ENCODE measurements at regions not wholly inside any gene's neighbourhood (a gene's known extent, or its start where the extent isn't known, plus 50 kb on each side); places are given as distances from the start of the nearest gene placed in this dataset.

GRCh38 chr7:50838675-50839377, 56.1 kb upstream of the GRB10 start:
- peaks cover 15% of the 10 kb centered on the region for H3K9me3 Mint-ChIP-seq
- peaks cover 5% of the 10 kb centered on the region; the same call in 1 of the 2 replicates for H3K27me3 Mint-ChIP-seq (ENCODE audit: low read depth)
- H3K36me3 Mint-ChIP-seq = peaks cover 7% of the 10 kb centered on the region
- TF ChIP-seq ZNF423 (CRISPR knock-in tag; IDR thresholded peaks at IDR 0.05) = no peak
- no peak for TF ChIP-seq TEAD4 (CRISPR knock-in tag; IDR thresholded peaks at IDR 0.05)
- TF ChIP-seq ESRRA (CRISPR knock-in tag; IDR thresholded peaks at IDR 0.05; ENCODE audit: borderline replicate concordance) = no peak
- ATAC-seq (no peak), DNase-seq (ENCODE audit: low spot score) (no peak)
- CTCF ChIA-PET = no interaction called here
- H3K4me1 Mint-ChIP-seq = peaks cover 7% of the 10 kb centered on the region; the same call in 1 of the 2 replicates
- no peak overlapping the region for H3K27ac Mint-ChIP-seq
- H3K4me3 Mint-ChIP-seq = no peak overlapping the region
- POLR2A ChIA-PET = no interaction called here

DNA sequence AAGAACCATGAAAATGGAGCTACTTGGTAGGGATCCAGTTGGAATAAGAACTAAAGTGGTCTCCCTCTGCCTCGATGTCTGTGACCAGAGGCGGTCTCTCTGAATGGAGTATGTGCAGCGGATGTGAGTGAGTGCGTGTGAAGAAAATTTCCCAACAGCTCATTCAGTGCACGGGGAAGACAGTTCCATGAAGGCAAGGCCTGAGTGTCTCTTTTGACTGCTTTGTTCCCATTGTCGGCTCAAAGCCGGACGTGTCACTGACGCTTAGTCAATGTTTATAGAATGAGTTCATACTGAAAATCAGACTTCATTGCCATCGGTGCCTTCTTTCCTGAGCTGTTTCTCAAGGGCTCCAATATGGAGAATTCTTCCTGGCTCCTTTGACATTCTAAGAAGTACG, 55.3 kb upstream of the GRB10 start:
- Mint-ChIP-seq H3K27ac (no peak overlapping the region), H3K4me3 (no peak overlapping the region), H3K9me3 (peaks cover 8% of the 10 kb centered on the region; the same call in 1 of the 2 replicates), H3K27me3 (ENCODE audit: low read depth) (no peaks in the 10 kb centered on the region; the same call in 1 of the 2 replicates), H3K36me3 (no peaks in the 10 kb centered on the region), H3K4me1 (peaks cover 7% of the 10 kb centered on the region; the same call in 1 of the 2 replicates)
- ATAC-seq (no peak), DNase-seq (ENCODE audit: low spot score) (no peak)
- ChIA-PET CTCF (interaction anchor here (0.5 kb wide), 1 partner anchor 516 kb away, joined by 4 read pairs; no protein-coding TSS in a partner anchor), POLR2A (no interaction called here)
- TF ChIP-seq CREM (CRISPR knock-in tag; IDR thresholded peaks at IDR 0.05) = no peak
- no peak for TF ChIP-seq ZNF121 (CRISPR knock-in tag; IDR thresholded peaks at IDR 0.05)
- TF ChIP-seq, protein P1, sequence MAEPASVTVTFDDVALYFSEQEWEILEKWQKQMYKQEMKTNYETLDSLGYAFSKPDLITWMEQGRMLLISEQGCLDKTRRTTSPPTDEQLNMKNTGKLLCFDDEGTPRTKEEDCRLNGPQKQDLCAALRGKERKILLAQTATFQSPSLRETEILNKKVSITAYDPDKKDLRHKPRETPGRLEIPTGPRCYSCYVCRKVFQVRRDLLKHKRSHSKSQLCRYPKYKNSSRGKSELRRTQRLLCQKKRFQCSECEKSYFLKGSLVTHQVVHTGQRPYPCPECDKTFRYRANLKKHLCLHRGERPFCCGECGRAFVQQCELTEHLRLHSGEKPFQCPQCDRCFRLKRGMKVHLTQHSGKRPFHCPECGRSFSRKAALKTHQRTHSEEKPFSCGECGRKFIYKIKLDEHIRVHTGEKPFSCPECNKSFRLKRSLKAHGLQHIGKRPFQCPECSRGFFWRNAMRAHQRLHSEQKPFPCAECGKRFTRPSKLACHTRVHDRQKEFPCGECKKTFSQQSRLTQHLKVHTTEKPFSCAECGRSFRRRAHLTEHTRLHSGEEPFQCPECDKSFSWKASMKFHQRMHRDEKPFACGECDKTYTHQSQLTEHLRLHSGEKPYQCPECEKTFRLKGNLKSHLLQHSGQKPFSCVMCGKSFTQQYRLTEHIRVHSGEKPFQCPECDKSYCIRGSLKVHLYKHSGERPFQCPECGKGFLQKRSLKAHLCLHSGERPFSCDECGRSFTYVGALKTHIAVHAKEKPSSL (CRISPR knock-in tag; conservative IDR thresholded peaks at IDR 0.05) = no peak
- TF ChIP-seq CREB1 (CRISPR knock-in tag; IDR thresholded peaks at IDR 0.05) = no peak
- TF ChIP-seq, protein P2, sequence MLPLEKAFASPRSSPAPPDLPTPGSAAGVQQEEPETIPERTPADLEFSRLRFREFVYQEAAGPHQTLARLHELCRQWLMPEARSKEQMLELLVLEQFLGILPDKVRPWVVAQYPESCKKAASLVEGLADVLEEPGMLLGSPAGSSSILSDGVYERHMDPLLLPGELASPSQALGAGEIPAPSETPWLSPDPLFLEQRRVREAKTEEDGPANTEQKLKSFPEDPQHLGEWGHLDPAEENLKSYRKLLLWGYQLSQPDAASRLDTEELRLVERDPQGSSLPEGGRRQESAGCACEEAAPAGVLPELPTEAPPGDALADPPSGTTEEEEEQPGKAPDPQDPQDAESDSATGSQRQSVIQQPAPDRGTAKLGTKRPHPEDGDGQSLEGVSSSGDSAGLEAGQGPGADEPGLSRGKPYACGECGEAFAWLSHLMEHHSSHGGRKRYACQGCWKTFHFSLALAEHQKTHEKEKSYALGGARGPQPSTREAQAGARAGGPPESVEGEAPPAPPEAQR (CRISPR knock-in tag; IDR thresholded peaks at IDR 0.05) = no peak
- no peak for TF ChIP-seq ZNF219 (CRISPR knock-in tag; IDR thresholded peaks at IDR 0.05; ENCODE audit: borderline replicate concordance)
- no peak for TF ChIP-seq KAT7 (CRISPR knock-in tag; IDR thresholded peaks at IDR 0.05; ENCODE audit: borderline replicate concordance)
- no peak for TF ChIP-seq IRF1 (CRISPR knock-in tag; IDR thresholded peaks at IDR 0.05)
- no peak for TF ChIP-seq HMGXB4 (CRISPR knock-in tag; IDR thresholded peaks at IDR 0.05)
- TF ChIP-seq ZNF138 (CRISPR knock-in tag; conservative IDR thresholded peaks at IDR 0.05) = no peak
- no peak for TF ChIP-seq RORB (CRISPR knock-in tag; IDR thresholded peaks at IDR 0.05)

- peaks cover 7% of the 10 kb centered on the region; the same call in 1 of the 2 replicates for H3K4me1 Mint-ChIP-seq
- H3K9me3 Mint-ChIP-seq = peaks cover 8% of the 10 kb centered on the region; the same call in 1 of the 2 replicates
- peaks cover 4% of the 10 kb centered on the region for H3K27me3 Mint-ChIP-seq (ENCODE audit: low read depth)
- no peak for DNase-seq (ENCODE audit: low spot score)
- ChIA-PET CTCF (no interaction called here), POLR2A (no interaction called here)
- no peak overlapping the region for H3K27ac Mint-ChIP-seq
- H3K36me3 Mint-ChIP-seq = no peaks in the 10 kb centered on the region
- no peak for ATAC-seq
- no peak overlapping the region for H3K4me3 Mint-ChIP-seq
- TF ChIP-seq CBFB (CRISPR knock-in tag; IDR thresholded peaks at IDR 0.05; ENCODE audit: low read depth) (no peak), FOXK1 (CRISPR knock-in tag; IDR thresholded peaks at IDR 0.05) (no peak), ELF4 (CRISPR knock-in tag; IDR thresholded peaks at IDR 0.05; ENCODE audit: low read depth) (no peak), MLX (CRISPR knock-in tag; IDR thresholded peaks at IDR 0.05) (no peak), NFATC4 (CRISPR knock-in tag; IDR thresholded peaks at IDR 0.05) (no peak), FOXJ3 (CRISPR knock-in tag; IDR thresholded peaks at IDR 0.05; ENCODE audit: borderline replicate concordance) (no peak), FOXP1 (CRISPR knock-in tag; IDR thresholded peaks at IDR 0.05; ENCODE audit: borderline replicate concordance) (no peak), ZNF232 (CRISPR knock-in tag; IDR thresholded peaks at IDR 0.05) (no peak), GABPB1 (CRISPR knock-in tag; IDR thresholded peaks at IDR 0.05) (no peak)
- TF ChIP-seq, protein P3, sequence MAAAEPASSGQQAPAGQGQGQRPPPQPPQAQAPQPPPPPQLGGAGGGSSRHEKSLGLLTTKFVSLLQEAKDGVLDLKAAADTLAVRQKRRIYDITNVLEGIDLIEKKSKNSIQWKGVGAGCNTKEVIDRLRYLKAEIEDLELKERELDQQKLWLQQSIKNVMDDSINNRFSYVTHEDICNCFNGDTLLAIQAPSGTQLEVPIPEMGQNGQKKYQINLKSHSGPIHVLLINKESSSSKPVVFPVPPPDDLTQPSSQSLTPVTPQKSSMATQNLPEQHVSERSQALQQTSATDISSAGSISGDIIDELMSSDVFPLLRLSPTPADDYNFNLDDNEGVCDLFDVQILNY (CRISPR knock-in tag; IDR thresholded peaks at IDR 0.05) = no peak
- TF ChIP-seq, protein P4, sequence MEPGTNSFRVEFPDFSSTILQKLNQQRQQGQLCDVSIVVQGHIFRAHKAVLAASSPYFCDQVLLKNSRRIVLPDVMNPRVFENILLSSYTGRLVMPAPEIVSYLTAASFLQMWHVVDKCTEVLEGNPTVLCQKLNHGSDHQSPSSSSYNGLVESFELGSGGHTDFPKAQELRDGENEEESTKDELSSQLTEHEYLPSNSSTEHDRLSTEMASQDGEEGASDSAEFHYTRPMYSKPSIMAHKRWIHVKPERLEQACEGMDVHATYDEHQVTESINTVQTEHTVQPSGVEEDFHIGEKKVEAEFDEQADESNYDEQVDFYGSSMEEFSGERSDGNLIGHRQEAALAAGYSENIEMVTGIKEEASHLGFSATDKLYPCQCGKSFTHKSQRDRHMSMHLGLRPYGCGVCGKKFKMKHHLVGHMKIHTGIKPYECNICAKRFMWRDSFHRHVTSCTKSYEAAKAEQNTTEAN (CRISPR knock-in tag; IDR thresholded peaks at IDR 0.05) = no peak
These were observed 54.0 kb upstream of the GRB10 start for GRCh38 chr7:50836646-50837045.

Data from WTC11 (cell line).